GM19395 (cell line): ENCODE measurements at regions not wholly inside any gene's neighbourhood (a gene's known extent, or its start where the extent isn't known, plus 50 kb on each side); places are given as distances from the start of the nearest gene placed in this dataset.
"Not testable (repeated sequence)": the region's sequence is repeated elsewhere in the genome, so short reads cannot be mapped to it uniquely, and the experiment has no call there.

Source experiments
- ATAC-seq: cut with Tn5 transposase; IDR thresholded peaks from one replicate; pipeline ENCODE4 v1.9.1; 2021; ENCODE audit warnings: mild to moderate bottlenecking, moderate library complexity; ENCODE audit not compliant: unreplicated experiment

DNA sequence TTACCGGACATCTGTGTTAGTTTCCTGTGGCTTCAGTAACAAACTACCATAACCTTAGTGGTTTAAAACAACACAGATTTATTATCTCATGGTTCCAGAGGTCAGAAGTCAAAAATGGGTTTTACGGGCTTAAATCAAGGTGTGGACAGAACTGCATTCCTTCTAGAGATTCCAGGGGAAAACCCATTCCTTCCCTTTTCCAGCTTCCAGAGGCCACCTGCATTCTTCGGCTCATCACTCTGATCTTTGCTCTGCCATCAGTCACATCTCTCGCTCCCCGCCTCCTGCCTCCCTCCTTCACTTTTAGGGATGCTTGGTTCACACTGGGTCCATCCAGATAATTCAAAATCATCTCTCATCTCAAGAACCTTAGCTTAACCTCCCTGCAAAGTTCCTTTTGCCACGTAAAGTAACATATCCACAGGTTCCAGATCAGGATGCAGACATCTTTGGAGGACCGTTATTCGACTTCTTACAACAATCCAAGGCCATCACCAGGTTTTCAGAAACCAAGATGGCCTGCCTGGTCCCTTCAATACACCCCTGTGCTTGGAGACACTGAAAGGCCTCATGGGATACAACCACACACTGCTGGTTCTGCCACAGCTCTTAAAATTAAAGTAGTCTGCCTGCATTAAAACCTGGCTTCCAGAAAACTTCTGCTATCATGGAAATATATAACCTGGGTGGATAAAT is 225.9 kb upstream of the MYO3A start:
- ATAC-seq = no peak

GRCh38 chr10:25713894-25714240 is 220.2 kb upstream of the MYO3A start:
- ATAC-seq = no peak

- no peak for ATAC-seq
Observed at GRCh38 chr10:25724241-25724640, 209.8 kb upstream of the MYO3A start.

DNA sequence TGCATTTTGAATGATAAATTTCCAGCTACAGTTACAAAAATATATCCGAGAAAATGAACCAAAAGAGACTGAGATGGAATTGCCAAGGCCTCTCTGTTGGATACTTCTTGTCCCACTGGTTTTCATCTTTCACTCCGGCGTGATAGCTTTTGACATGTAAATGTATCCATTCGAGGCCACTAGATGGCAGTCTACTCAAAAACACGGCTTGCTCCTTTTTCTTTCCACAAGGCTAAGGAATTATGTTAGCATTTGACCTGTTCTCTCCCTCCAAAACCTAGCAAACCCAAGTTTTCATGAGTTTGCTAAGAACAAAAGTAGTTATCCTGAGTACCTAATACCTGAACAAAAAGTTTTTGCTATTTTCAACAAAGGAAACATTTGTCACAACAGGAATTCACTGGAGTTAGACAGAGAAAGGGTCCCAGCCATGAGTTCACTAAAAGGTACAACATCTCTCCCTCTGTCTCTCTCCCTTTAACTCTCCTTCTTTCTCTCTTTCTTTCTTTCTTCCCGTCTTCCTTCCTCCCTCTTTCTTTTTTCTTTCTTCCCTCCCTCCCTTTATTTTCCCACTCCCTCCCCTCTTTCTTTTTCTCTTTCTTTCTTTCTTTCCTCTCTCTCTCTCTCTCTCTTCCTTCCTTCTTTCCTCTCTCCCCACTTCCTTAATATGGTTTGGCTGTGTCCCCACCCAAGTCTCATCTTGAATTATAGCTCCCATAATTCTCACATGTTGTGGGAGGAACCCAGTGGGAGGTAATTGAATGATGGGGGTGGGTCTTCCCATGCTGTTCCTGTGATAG is 207.9 kb upstream of the MYO3A start:
- peak; percentile 97 for ATAC-seq

- no peak for ATAC-seq
Observed at GRCh38 chr10:25738776-25739175, 195.3 kb upstream of the MYO3A start.

- no peak for ATAC-seq
Observed at GRCh38 chr10:25743832-25744231, 190.2 kb upstream of the MYO3A start.

DNA sequence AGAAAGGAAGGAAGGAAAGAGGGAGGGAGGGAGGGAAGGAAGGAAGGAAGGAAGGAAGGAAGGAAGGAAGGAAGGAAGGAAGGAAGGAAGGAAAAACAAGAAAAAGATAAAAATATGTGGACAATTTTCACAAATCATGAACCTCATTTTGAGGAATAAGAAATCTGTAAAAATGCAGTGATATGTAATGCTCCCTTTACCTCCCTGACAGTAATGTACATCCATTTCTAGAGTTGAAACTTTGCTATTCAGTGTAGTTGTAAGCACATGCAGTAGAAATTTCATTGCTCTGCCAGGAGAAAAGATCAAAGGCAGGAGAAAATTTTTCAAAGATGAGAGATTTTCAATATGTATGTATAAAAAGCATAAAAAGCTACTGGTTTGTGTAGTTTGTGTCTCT is 189.5 kb upstream of the MYO3A start:
- no peak for ATAC-seq

DNA sequence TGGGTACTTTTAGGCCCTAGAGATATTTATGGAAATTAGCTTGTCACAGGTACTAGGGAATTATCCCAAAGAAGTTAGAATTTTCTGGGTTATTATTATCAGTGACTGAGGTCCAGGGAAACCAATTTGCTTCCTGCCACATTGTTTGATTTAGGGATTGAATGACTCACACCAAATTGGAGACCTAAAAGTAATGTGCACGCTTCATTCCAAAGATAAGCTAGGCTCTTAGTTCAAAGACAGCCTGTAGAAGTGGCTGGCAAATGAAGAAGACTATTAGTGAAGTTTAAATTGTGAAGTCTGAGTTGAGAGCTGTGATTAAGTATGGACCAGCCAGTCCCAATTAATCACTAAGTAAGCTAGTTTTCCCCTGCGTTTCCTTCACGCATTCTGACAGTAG is 188.1 kb upstream of the MYO3A start:
- ATAC-seq = no peak

DNA sequence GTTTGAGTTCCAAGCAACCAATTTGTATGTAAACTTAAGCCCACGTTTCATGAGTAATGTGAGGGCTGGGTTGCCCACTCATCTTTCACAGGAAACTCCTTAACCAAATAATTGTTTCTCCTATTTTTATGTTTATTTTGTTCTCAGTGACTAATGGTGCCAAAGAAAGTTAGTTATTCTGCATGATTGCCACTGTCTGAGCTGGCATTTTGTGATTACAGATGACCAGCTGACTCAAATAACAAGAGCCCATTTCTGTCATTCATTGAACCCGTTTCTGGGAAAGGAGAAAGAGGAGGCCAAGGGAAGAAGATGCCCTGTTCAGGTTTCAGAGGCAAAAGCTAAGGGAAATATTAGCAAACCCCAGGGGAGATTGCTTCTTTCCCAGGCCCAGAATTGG is 186.9 kb upstream of the MYO3A start:
- ATAC-seq = no peak

DNA sequence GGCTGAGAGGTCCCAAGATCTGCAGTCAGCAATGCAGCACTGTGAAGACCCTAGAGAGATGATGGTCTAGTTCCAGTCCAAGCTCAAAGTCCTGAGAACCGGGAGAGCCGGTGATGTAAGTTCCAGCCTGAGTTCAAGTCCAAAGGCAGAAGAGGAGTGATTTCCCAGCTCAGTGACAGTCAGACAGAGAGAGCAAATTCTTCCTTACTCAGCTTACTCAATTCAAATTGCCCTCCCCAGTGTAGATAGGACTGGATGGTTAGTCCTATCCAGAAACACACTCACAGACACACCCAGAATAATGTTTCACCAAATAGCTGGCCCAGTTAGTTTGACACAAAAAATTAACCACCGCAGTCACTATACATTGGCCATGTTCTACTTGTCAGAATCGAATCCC is 185.5 kb upstream of the MYO3A start:
- ATAC-seq = no peak

GRCh38 chr10:25753776-25754175 is 180.3 kb upstream of the MYO3A start:
- ATAC-seq = no peak

DNA sequence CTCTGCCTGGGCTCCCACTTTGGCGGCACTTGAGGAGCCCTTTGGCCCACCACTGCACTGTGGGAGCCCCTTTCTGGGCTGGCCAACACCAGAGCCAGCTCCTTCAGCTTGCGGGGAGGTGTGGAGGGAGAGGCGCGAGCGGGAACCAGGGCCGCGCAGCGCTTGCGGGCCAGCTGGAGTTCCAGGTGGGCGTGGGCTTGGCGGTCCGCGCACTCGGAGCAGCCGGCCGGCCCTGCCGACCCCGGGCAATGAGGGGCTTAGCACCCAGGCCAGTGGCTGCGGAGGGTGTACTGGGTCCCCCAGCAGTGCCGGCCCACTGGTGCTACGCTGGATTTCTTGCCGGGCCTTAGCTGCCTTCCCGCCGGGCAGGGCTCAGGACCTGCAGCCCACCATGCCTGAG is 178.2 kb upstream of the MYO3A start:
- ATAC-seq = not testable (repeated sequence)

GRCh38 chr10:25756784-25757183 is 177.2 kb upstream of the MYO3A start:
- ATAC-seq = no peak

DNA sequence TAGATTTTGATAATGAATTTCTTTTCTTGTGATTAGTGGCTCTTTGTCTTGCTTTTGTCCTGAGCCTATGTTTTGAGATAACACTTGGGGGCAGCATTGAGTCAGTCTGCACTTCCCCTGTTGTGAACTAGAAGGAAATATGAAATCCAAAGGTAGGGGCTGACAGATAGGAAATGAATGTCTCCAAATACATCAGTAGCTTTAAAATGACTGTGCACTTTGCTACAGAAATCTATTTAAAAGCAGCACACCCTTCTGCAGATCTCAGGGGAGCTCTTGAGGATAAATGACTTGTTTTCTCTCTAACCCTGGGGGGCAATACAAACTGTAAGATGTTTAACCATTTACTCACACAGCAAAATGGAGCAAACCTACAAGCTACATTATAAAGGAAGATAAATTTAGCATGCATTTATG is 176.0 kb upstream of the MYO3A start:
- peak; percentile 58 for ATAC-seq

DNA sequence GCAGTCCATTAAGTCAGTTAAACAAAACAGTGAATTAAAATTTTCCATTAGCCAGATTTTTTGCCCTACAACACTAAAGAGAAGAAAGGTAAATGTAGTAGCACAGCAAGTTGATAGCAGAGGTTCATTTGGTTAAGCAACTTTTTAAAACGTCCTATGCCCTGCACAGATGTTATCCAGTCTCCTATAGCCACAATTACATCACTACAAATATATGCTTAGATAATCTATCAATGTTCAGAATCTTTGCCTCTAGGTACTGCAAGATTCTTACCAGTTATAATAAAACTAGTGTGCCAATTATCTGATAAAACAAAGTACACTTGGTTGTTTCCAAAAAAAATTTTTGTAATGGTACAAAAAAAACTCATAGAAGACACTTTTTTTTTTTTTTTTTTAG is 175.5 kb upstream of the MYO3A start:
- no peak for ATAC-seq

DNA sequence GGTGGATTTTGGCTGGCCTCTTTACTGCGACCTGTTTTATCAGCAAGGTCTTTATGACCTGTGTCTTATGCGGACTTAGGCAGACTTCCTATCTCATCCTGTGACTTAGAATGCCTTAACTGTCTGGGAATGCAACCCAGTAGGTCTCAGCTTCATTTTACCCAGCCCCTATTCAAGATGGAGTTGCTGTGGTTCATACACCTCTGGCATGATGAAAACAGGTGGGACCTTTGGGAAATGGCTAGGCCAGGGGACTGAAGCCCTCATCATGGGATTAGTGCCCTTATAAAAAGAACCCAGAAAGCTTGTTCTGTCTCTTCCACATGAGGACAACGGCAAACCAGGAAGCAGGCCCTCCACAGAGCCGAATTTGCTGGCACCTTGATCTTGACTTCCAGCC is 172.1 kb upstream of the MYO3A start:
- no peak for ATAC-seq

- no peak for ATAC-seq
Observed at GRCh38 chr10:25766213-25766612, 167.8 kb upstream of the MYO3A start.

- ATAC-seq = no peak
Observed at GRCh38 chr10:25766687-25767221, 167.3 kb upstream of the MYO3A start.

- no peak for ATAC-seq
Observed at GRCh38 chr10:25768167-25768566, 165.9 kb upstream of the MYO3A start.

DNA sequence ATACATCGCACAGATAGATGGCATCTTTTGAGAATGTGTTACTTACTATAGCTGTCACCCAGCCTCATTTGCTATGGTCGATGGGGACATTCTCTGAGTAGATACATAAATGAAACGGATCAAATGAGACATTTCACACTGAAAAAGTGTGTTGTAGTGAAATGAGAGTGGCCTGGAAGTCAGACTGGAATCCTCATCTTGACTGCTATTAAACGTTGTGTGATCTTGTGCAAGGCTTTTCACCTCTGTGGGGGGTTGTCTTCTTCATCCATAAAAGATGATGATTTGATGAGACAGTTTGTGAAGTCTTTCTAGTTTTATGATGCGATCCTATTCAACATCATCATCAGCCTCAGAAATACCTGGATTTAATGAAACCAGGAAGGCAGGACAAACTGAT is 155.4 kb upstream of the MYO3A start:
- ATAC-seq = no peak

- ATAC-seq = no peak
Observed at GRCh38 chr10:25786161-25786560, 147.9 kb upstream of the MYO3A start.

GRCh38 chr10:25786899-25787298 is 147.1 kb upstream of the MYO3A start:
- no peak for ATAC-seq
